ENCODE measurements at regions not wholly inside any gene's neighbourhood (a gene's known extent, or its start where the extent isn't known, plus 50 kb on each side); places are given as distances from the start of the nearest gene placed in this dataset.
"Not testable (repeated sequence)": the region's sequence is repeated elsewhere in the genome, so short reads cannot be mapped to it uniquely, and the experiment has no call there.

DNA sequence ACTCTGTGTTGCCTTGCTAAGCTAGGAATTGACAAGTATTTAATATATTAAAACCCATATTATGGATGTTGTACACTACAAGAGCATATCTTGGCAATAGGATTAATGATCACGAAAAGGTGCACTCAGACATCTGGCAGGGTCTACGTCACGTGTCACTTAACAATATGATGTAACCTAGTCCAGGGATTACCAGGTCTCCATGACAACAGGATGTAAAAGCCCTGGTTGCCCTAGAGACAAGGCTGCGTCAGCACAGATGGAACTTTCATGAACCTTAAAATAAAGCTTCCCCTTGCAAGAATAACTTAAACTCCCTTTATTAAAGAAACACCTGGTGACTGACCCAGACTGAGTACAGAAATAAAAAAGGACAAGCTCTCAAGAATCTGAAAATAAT lies 717.8 kb downstream of the CDH18 start:
- H3K4me3 Mint-ChIP-seq (ENCODE audit: unreplicated experiment) = peak overlapping the region; percentile 40
- peak; percentile 20 for DNase-seq
- peaks cover 4% of the 10 kb centered on the region for H3K36me3 Mint-ChIP-seq (ENCODE audit: unreplicated experiment)
- TF ChIP-seq CTCF (IDR thresholded peaks at IDR 0.05; ENCODE audit: partially characterized antibody, unreplicated experiment) = no peak
- H3K9me3 Mint-ChIP-seq (ENCODE audit: unreplicated experiment) = peaks cover 3% of the 10 kb centered on the region
- peaks cover 1% of the 10 kb centered on the region for H3K27me3 Mint-ChIP-seq (ENCODE audit: unreplicated experiment)
- H3K4me1 Mint-ChIP-seq (ENCODE audit: low read depth, unreplicated experiment) = peaks cover 16% of the 10 kb centered on the region
- H3K27ac Mint-ChIP-seq (ENCODE audit: unreplicated experiment) = peak overlapping the region; percentile 96

GRCh38 chr5:19274578-19274977 lies 713.4 kb downstream of the CDH18 start:
- H3K4me3 Mint-ChIP-seq (ENCODE audit: unreplicated experiment) = no peak overlapping the region
- no peak for TF ChIP-seq CTCF (IDR thresholded peaks at IDR 0.05; ENCODE audit: partially characterized antibody, unreplicated experiment)
- no peak for DNase-seq

GRCh38 chr5:19285286-19285685 lies 702.7 kb downstream of the CDH18 start:
- no peak overlapping the region for H3K4me3 Mint-ChIP-seq (ENCODE audit: unreplicated experiment)
- TF ChIP-seq CTCF (IDR thresholded peaks at IDR 0.05; ENCODE audit: partially characterized antibody, unreplicated experiment) = no peak
- no peak overlapping the region for H3K27ac Mint-ChIP-seq (ENCODE audit: unreplicated experiment)
- peaks cover 9% of the 10 kb centered on the region for H3K9me3 Mint-ChIP-seq (ENCODE audit: unreplicated experiment)
- no peaks in the 10 kb centered on the region for H3K4me1 Mint-ChIP-seq (ENCODE audit: low read depth, unreplicated experiment)
- DNase-seq = no peak
- peaks cover 2% of the 10 kb centered on the region for H3K27me3 Mint-ChIP-seq (ENCODE audit: unreplicated experiment)
- peaks cover 5% of the 10 kb centered on the region for H3K36me3 Mint-ChIP-seq (ENCODE audit: unreplicated experiment)

More at GRCh38 chr5:19274578-19274977, 713.4 kb downstream of the CDH18 start:
- peaks cover 12% of the 10 kb centered on the region for H3K4me1 Mint-ChIP-seq (ENCODE audit: low read depth, unreplicated experiment)
- peaks cover 6% of the 10 kb centered on the region for H3K9me3 Mint-ChIP-seq (ENCODE audit: unreplicated experiment)
- no peaks in the 10 kb centered on the region for H3K36me3 Mint-ChIP-seq (ENCODE audit: unreplicated experiment)
- H3K27ac Mint-ChIP-seq (ENCODE audit: unreplicated experiment) = no peak overlapping the region
- H3K27me3 Mint-ChIP-seq (ENCODE audit: unreplicated experiment) = no peaks in the 10 kb centered on the region

GRCh38 chr5:19287548-19288277 lies 700.3 kb downstream of the CDH18 start:
- not testable (repeated sequence) for DNase-seq; H3K36me3 Mint-ChIP-seq (ENCODE audit: unreplicated experiment); H3K27me3 Mint-ChIP-seq (ENCODE audit: unreplicated experiment); H3K4me1 Mint-ChIP-seq (ENCODE audit: low read depth, unreplicated experiment); H3K9me3 Mint-ChIP-seq (ENCODE audit: unreplicated experiment); H3K27ac Mint-ChIP-seq (ENCODE audit: unreplicated experiment); H3K4me3 Mint-ChIP-seq (ENCODE audit: unreplicated experiment)

GRCh38 chr5:19288311-19288710 lies 699.7 kb downstream of the CDH18 start:
- H3K9me3 Mint-ChIP-seq (ENCODE audit: unreplicated experiment) = not testable (repeated sequence)

GRCh38 chr5:19297934-19298333 lies 690.1 kb downstream of the CDH18 start:
- Mint-ChIP-seq H3K36me3 (ENCODE audit: unreplicated experiment) (no peaks in the 10 kb centered on the region), H3K4me3 (ENCODE audit: unreplicated experiment) (no peak overlapping the region), H3K4me1 (ENCODE audit: low read depth, unreplicated experiment) (peaks cover 1% of the 10 kb centered on the region), H3K27ac (ENCODE audit: unreplicated experiment) (no peak overlapping the region), H3K27me3 (ENCODE audit: unreplicated experiment) (no peaks in the 10 kb centered on the region), H3K9me3 (ENCODE audit: unreplicated experiment) (no peaks in the 10 kb centered on the region)
- no peak for DNase-seq
- no peak for TF ChIP-seq CTCF (IDR thresholded peaks at IDR 0.05; ENCODE audit: partially characterized antibody, unreplicated experiment)

More at GRCh38 chr5:19288311-19288710, 699.7 kb downstream of the CDH18 start:
- not testable (repeated sequence) for H3K36me3 Mint-ChIP-seq (ENCODE audit: unreplicated experiment); H3K4me3 Mint-ChIP-seq (ENCODE audit: unreplicated experiment); H3K4me1 Mint-ChIP-seq (ENCODE audit: low read depth, unreplicated experiment); DNase-seq; H3K27ac Mint-ChIP-seq (ENCODE audit: unreplicated experiment); H3K27me3 Mint-ChIP-seq (ENCODE audit: unreplicated experiment)

Measured in glutamatergic neuron (in vitro differentiated cells).